Neural cell (in vitro differentiated cells): ENCODE measurements at regions not wholly inside any gene's neighbourhood (a gene's known extent, or its start where the extent isn't known, plus 50 kb on each side); places are given as distances from the start of the nearest gene placed in this dataset.
"Not testable (repeated sequence)": the region's sequence is repeated elsewhere in the genome, so short reads cannot be mapped to it uniquely, and the experiment has no call there.

Source experiments
- EP300 ChIP-seq: fragments of 450-650 bp; conservative IDR thresholded peaks from 2 replicates; pipeline ENCODE4 v1.6.1; 2014; ENCODE audit warnings: antibody characterized with exemption, mild to moderate bottlenecking, moderate library complexity; ENCODE audit not compliant: poor library complexity, severe bottlenecking
- EZH2 ChIP-seq: fragments of 200-600, 300-800 bp; shearing (Covaris generic), sonication (generic); IDR thresholded peaks from 2 replicates; pipeline ENCODE4 v1.6.1; 2014; ENCODE audit warnings: antibody characterized with exemption, low read length, borderline replicate concordance, mild to moderate bottlenecking; ENCODE audit not compliant: insufficient read depth, poor library complexity, severe bottlenecking
- POLR2AphosphoS5 ChIP-seq: IDR thresholded peaks from 2 replicates; pipeline ENCODE4 v1.6.1; 2012
- TF ChIP-seq, protein P1 (sequence below): fragments of 450-650 bp; IDR thresholded peaks from 2 replicates; pipeline ENCODE4 v1.5.1; 2014; ENCODE audit warnings: antibody characterized with exemption, mild to moderate bottlenecking, moderate library complexity; ENCODE audit not compliant: poor library complexity, severe bottlenecking

DNA sequence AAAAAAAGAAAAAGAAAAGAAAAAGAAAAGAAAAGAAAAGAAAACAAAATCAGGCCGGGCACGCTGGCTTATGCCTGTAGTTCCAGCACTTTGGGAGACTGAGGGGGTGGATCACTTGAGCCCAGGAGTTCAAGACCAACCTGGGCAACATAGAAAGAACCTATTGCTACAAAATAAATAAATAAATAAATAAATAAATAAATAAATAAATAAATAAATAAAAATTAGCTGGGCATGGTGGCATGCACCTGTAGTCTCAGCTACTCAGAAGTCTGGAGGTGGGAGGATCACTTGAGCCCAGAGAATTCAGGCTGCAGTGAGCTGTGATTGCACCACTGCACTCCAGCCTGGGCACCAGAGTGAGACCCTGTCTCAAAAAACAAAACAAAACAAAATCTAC lies 809.7 kb upstream of the AUTS2 start:
- TF ChIP-seq, protein P1, sequence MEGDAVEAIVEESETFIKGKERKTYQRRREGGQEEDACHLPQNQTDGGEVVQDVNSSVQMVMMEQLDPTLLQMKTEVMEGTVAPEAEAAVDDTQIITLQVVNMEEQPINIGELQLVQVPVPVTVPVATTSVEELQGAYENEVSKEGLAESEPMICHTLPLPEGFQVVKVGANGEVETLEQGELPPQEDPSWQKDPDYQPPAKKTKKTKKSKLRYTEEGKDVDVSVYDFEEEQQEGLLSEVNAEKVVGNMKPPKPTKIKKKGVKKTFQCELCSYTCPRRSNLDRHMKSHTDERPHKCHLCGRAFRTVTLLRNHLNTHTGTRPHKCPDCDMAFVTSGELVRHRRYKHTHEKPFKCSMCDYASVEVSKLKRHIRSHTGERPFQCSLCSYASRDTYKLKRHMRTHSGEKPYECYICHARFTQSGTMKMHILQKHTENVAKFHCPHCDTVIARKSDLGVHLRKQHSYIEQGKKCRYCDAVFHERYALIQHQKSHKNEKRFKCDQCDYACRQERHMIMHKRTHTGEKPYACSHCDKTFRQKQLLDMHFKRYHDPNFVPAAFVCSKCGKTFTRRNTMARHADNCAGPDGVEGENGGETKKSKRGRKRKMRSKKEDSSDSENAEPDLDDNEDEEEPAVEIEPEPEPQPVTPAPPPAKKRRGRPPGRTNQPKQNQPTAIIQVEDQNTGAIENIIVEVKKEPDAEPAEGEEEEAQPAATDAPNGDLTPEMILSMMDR = not testable (repeated sequence)
- not testable (repeated sequence) for TF ChIP-seq EP300, POLR2AphosphoS5, EZH2
